Omental fat pad (tissue), 3 donors: ENCODE measurements at regions not wholly inside any gene's neighbourhood (a gene's known extent, or its start where the extent isn't known, plus 50 kb on each side); places are given as distances from the start of the nearest gene placed in this dataset.

Experiments used
- ATAC-seq: fragments of 150-250 bp; one replicate; pipeline ENCODE4 v1.9.1; 2016; ENCODE audit warnings: mild to moderate bottlenecking, moderate library complexity; ENCODE audit not compliant: low FRiP score
- DNase-seq: peaks from one replicate; pipeline ENCODE4 v3.0.0-alpha.2; 2019; ENCODE audit warnings: low spot score
- CTCF ChIP-seq, 3 donors: fragments of 450-650 bp; IDR thresholded peaks; one replicate each; pipeline ENCODE4 v1.5.1; 2016 to 2017; ENCODE audit warnings: antibody characterized with exemption in 3 of 3, mild to moderate bottlenecking in 3 of 3, moderate library complexity in 2 of 3

- no peak for TF ChIP-seq CTCF (IDR thresholded peaks at IDR 0.05)
- ATAC-seq (no peak), DNase-seq (no peak)
These were observed 179.7 kb upstream of the TOPAZ1 start for GRCh38 chr3:44061961-44062360.

GRCh38 chr3:44065311-44066094 lies 176.2 kb upstream of the TOPAZ1 start:
- ATAC-seq (peak; percentile 67), DNase-seq (no peak)
- TF ChIP-seq CTCF (IDR thresholded peaks at IDR 0.05) = no peak

- DNase-seq = no peak
- no peak for TF ChIP-seq CTCF (IDR thresholded peaks at IDR 0.05)
- ATAC-seq = no peak
These were observed 174.9 kb upstream of the TOPAZ1 start for GRCh38 chr3:44066806-44067205.

- DNase-seq = no peak
- no peak for TF ChIP-seq CTCF (IDR thresholded peaks at IDR 0.05)
- no peak for ATAC-seq
These were observed 174.3 kb upstream of the TOPAZ1 start for GRCh38 chr3:44067431-44067830.

- DNase-seq (no peak), ATAC-seq (no peak)
- TF ChIP-seq CTCF (IDR thresholded peaks at IDR 0.05) = no peak
These were observed 172.9 kb upstream of the TOPAZ1 start for GRCh38 chr3:44068753-44069152.

- TF ChIP-seq CTCF (IDR thresholded peaks at IDR 0.05) = no peak
- no peak for DNase-seq
- no peak for ATAC-seq
These were observed 172.4 kb upstream of the TOPAZ1 start for GRCh38 chr3:44069276-44069675.

- ATAC-seq (no peak), DNase-seq (no peak)
- TF ChIP-seq CTCF (IDR thresholded peaks at IDR 0.05) = no peak
These were observed 170.7 kb upstream of the TOPAZ1 start for GRCh38 chr3:44070841-44071546.
